Stimulated activated CD8-positive, alpha-beta memory T cell treated with anti-CD3 and anti-CD28 coated beads, Interleukin-12 subunit alpha, Interleukin-12 subunit beta, amount 100 ng/mL, for 4 hours (primary cell): ENCODE measurements at regions not wholly inside any gene's neighbourhood (a gene's known extent, or its start where the extent isn't known, plus 50 kb on each side); places are given as distances from the start of the nearest gene placed in this dataset.

Source experiments
- DNase-seq: peaks from one replicate; pipeline ENCODE4 v3.0.0-alpha.2; 2020; ENCODE audit warnings: low read depth

GRCh38 chrX:69362856-69363255 is 141.3 kb upstream of the NALF2 start:
- DNase-seq: no peak

DNA sequence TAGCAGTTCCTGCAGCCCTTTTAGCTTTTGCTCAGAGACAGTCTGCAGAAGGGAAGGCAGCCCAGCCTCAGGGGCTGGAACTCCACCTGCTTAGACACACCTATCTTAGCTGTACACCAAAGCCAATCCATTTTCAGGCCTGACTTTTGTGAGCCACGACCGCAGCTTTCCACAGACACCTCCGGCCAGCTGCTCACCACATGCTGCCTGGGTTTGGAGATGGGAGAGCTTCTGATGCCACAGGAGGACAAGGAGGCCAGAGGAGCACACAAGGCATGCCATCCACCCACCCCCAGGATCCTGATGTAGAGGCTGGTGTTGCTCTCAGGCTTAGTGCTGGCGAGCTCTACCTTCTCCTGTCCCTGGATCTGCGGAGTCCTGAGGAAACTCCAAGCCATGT is 141.8 kb upstream of the NALF2 start:
- no peak for DNase-seq

- DNase-seq: no peak
These were observed 142.7 kb upstream of the NALF2 start for GRCh38 chrX:69361311-69361845.

DNA sequence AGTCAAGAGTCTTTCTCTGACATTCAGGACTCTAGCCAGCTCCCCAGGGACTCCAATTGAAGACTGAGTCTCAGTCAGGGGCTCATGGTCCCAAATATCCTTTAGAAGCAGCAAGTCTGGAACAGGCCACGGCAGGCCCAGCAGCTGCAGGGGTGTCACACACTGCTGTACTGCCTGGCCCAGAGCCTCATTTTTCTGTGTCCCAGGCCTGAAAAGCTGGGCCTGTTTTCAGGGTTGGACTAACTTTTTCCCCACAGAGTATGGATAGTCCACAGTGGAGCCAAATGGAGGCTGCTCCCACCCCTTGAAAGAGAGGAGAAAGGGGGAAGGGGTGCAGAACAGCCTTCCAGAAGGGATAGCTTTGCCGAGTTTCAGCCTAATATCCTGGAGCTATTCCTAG is 146.8 kb upstream of the NALF2 start:
- no peak for DNase-seq

DNA sequence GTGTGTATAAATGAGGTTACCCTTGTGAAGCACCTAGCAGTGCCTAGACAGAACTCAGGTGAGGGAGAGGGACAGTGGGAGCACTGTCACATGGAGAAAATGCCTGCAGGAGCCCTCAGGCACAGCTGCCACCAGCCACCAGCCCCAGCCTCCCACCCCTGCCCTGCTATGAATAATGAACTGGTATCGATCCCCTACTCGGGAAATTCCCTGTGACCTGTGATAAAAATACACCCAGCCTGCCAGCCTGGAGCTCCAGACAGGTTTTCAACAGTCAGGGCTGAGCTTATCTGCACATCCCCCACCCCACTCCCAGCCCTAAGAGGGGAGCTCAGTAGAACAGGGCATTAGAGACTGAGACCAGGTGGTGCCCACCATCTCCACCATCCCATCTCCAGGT is 159.6 kb upstream of the PJA1 start:
- no peak for DNase-seq

DNA sequence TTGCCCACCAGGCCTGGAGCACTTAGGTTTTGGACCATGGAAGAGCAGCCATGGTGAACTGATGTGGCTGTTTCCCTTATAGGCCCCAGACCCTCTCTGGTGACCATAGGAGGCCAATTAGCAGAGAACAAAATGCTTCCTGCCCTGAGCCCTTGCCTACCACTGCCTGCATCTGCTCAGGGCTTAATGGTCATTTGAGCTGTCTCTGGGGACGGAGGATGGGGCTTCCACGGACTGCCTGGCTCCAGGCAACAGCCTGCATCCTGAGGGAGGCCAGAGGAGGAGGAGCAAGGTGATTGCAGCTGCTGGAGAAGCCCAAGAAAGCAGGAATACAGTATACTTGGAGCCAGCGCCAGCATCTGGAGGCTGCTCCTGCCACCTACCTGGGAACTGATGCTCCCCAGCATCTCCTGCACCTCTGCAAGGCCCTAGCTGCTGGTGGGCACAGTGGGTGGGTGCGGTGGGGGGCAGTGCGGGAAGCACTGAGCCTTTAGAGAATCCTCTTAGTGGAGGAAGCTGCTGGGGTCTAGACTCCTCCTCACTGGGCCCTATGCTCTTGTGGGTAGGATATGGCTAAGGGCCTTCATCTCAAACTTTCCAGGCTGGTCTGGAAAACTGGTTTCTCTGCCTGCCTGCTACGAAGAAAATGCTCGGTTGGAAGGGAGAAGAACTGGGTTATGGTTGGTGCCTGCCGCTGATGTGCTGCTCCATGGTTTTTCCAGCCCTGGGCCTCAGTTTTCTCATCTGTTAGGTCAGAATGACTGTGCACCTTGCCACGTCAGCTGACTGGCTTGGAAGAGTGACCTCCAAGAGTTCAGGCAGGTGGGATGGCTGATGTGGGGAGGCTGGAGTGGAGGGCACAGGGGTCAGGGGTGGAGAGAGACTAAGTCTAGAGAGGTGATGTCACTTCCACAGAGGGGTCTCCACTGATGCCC is 158.8 kb upstream of the PJA1 start:
- DNase-seq: no peak

- DNase-seq: no peak
These were observed 156.5 kb upstream of the PJA1 start for GRCh38 chrX:69321789-69322188.

DNA sequence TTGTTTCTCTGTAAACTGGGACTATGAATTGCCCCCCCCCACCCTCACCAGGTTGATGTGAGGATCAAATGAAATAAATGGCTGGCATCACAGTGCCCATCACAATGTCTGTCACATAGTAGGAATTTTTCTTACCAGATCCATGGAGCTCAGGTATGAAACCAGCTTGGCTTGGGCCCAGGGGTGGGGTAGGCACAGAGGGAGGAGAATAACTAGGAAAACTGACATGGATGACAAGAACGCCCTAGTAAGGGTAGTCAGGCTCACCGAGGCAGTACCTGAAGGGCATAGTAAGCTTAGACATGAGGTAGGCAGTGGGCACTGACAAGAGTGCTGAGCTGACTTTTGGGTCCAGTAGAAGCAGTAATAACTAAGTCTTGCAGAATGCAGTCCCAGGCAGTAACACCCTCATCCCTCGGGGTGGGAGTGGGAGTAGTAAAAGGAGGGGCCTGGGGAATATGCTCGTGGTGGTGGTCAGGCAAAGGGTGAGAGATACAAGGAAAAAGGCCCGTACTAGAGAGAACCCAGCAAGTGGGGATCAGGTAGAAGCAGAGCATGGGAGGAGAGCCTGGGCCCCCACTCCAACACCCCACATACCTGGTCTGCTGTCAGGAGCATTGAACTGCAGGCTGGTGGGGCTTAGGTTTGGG is 155.9 kb upstream of the PJA1 start:
- no peak for DNase-seq

DNA sequence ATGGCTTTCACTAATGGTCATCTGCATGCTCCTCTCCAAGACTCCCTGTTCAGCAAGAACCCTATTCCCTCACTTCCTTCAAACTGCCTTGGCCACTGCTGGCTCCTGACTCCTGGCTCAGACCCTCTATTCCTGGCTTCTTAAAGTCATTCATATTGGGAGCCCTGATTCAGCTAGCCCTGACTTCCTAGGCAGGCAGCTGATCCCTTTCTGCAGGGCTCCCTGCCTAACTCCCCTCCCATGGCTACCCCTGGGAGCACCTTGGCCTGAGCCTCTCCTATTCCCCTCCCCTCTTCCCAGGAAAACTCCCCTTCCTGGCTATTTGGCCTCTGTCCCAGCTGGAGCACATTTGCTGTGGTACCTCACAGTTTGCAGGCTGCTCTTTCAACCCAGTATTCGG is 154.9 kb upstream of the PJA1 start:
- no peak for DNase-seq

DNA sequence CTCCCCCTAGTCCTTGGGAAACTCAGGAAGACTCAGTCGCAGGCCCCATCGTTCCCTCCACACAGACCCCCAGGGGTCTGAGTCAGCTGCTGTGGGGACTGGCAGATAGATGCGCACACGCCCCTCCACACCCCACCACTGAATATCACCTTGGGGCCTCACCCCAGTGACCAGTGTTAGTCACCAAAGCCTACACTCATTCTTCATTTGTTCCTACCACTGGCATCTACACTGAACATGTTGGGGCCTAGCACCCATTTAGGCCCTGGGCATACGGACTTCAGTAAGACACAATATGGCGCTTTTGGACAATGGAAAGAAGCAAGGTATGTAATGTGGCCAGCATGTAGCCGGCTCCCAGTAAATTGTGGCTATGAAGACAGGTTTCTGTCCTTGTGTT is 154.1 kb upstream of the PJA1 start:
- DNase-seq: no peak

DNA sequence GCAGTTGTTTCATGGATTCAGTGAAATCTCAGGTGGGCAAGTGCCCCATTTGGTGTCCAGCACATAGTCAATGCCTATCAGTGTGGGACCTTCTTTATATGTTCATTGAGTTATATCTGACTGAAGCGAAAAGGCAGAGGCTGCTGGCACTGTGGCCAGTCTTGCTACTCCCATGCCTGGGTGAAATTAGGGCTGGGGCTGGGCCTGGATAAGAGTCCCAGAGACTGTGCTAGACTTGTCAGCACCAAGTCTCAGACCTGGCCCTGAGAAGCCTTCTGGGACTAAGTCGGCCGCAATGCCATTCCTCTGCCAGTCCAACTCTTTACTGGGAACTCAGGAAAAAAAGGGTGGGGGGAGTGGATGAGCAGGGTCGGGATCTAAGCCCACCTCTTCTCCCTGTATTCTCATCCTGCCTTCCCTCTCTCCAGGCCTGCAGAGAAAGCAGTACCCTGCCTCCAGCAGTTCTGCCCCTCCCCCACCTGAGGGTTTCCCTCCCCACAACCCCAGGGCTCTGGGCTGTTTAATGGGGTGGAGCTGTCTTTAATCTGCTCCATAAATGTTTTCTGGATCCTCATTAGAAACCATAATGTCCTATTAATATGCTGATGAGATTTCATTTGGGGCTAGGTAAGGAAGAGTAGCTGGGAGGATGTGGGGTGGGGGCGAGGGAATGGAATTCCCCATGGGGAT is 153.5 kb upstream of the PJA1 start:
- DNase-seq: no peak

- DNase-seq: no peak
These were observed 152.5 kb upstream of the PJA1 start for GRCh38 chrX:69317721-69318120.

- DNase-seq: no peak
These were observed 149.4 kb upstream of the PJA1 start for GRCh38 chrX:69314436-69315348.

GRCh38 chrX:69313617-69314290 is 148.5 kb upstream of the PJA1 start:
- no peak for DNase-seq

GRCh38 chrX:69311936-69312670 is 146.8 kb upstream of the PJA1 start:
- DNase-seq: no peak

DNA sequence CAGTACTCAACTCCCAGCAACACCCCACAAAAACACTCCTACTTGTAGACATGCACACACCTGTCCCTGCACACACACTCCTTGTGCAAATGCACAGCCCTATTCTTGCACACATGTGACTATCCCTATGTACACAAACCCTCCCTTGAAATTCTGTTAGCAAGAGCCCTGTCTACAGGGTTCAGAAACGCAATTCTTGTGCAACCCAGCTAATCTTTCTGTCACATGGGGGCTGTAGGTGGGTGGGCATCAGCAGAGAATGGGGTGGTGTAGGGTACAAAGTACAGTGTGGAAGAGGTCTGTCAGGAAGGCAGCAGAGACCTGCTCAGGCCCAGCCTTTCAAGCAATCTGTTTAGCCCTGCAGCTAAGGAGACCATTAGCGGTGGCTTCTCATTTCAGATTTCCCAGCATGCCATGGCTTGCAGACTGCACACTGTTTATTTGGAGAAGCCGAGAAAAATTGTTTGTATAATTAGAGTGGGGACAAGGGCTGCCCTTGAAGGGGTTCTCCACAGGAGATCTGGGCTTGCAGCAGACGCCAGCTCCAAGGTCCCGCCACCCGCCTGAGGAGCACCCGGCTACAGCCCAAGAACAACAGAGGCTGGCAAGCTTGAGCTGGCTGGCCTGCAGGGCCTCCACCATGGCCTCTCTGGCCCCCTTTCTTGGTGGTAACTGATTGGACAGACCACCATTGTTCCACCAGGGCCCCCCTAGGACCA is 144.0 kb upstream of the PJA1 start:
- DNase-seq: no peak

- no peak for DNase-seq
These were observed 142.5 kb upstream of the PJA1 start for GRCh38 chrX:69307756-69308155.

GRCh38 chrX:69307029-69307428 is 141.8 kb upstream of the PJA1 start:
- DNase-seq: no peak

DNA sequence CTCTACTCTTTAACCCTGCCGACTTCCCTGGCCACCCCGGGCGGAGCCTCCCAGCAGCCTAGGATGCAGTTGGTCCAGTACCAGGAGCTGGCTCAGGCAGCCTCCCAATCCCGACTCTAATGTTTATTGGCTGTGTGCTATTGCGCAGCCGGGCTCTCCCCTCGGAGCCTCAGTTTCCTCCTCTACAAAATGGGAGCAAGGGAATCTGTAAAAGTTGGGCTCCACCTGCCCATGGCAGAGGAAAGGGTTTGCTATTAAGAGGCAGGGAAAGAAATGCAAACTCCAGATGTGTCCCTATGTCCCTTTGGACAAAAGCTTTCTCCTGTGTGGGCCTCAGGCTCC is 140.8 kb upstream of the PJA1 start:
- no peak for DNase-seq
